GM18868 (cell line): ENCODE measurements at regions not wholly inside any gene's neighbourhood (a gene's known extent, or its start where the extent isn't known, plus 50 kb on each side); places are given as distances from the start of the nearest gene placed in this dataset.

Experiments
- ATAC-seq: cut with Tn5 transposase; IDR thresholded peaks from one replicate; pipeline ENCODE4 v1.9.1; 2021; ENCODE audit warnings: mild to moderate bottlenecking, moderate library complexity; ENCODE audit not compliant: unreplicated experiment

GRCh38 chr17:77687417-77687816 lies 271.1 kb upstream of the TNRC6C start:
- no peak for ATAC-seq

GRCh38 chr17:77687921-77688320 lies 270.6 kb upstream of the TNRC6C start:
- no peak for ATAC-seq

GRCh38 chr17:77688369-77688768 lies 270.1 kb upstream of the TNRC6C start:
- no peak for ATAC-seq

- no peak for ATAC-seq
Measured at GRCh38 chr17:77690271-77691161, 268.0 kb upstream of the TNRC6C start.

- ATAC-seq: no peak
Measured at GRCh38 chr17:77691216-77692085, 267.1 kb upstream of the TNRC6C start.

- no peak for ATAC-seq
Measured at GRCh38 chr17:77692571-77693161, 265.8 kb upstream of the TNRC6C start.

GRCh38 chr17:77693301-77693700 lies 265.2 kb upstream of the TNRC6C start:
- ATAC-seq: no peak

GRCh38 chr17:77693776-77694175 lies 264.7 kb upstream of the TNRC6C start:
- ATAC-seq: no peak

- ATAC-seq: no peak
Measured at GRCh38 chr17:77694391-77695363, 263.8 kb upstream of the TNRC6C start.

GRCh38 chr17:77695386-77695785 lies 263.1 kb upstream of the TNRC6C start:
- no peak for ATAC-seq

GRCh38 chr17:77696151-77696720 lies 262.3 kb upstream of the TNRC6C start:
- no peak for ATAC-seq

GRCh38 chr17:77696721-77697460 lies 261.6 kb upstream of the TNRC6C start:
- no peak for ATAC-seq

- no peak for ATAC-seq
Measured at GRCh38 chr17:77697480-77698400, 260.8 kb upstream of the TNRC6C start.

GRCh38 chr17:77698903-77699623 lies 259.4 kb upstream of the TNRC6C start:
- ATAC-seq: no peak

GRCh38 chr17:77700165-77700881 lies 258.2 kb upstream of the TNRC6C start:
- ATAC-seq: no peak

- ATAC-seq: no peak
Measured at GRCh38 chr17:77701996-77702395, 256.5 kb upstream of the TNRC6C start.
